Central memory CD8-positive, alpha-beta T cell (primary cell): ENCODE measurements at regions not wholly inside any gene's neighbourhood (a gene's known extent, or its start where the extent isn't known, plus 50 kb on each side); places are given as distances from the start of the nearest gene placed in this dataset.

Experiments
- ATAC-seq: fragments of 150-1000 bp; cut with Tn5 transposase; replicated peaks from 2 replicates; pipeline ENCODE4 v1.10.0; 2022; ENCODE audit warnings: mild to moderate bottlenecking, moderate FRiP score, moderate number of reproducible peaks; ENCODE audit not compliant: poor library complexity, severe bottlenecking; ENCODE audit errors: extremely low read depth
- DNase-seq, 2 donors: peaks; one replicate each; pipeline ENCODE4 v3.0.0; 2021; ENCODE audit warnings: low spot score in 2 of 2
- H3K27ac Mint-ChIP-seq: one replicate; pipeline ENCODE4 v1.8.0; 2022; ENCODE audit warnings: low read depth, mild to moderate bottlenecking, moderate library complexity, mixed read lengths
- H3K27me3 Mint-ChIP-seq: one replicate; pipeline ENCODE4 v1.8.0; 2022; ENCODE audit warnings: mixed read lengths
- H3K36me3 Mint-ChIP-seq: one replicate; pipeline ENCODE4 v1.8.0; 2022; ENCODE audit warnings: mild to moderate bottlenecking, moderate library complexity, mixed read lengths; ENCODE audit not compliant: insufficient read depth
- H3K4me1 Mint-ChIP-seq: one replicate; pipeline ENCODE4 v1.8.0; 2022; ENCODE audit warnings: mixed read lengths
- H3K4me3 Mint-ChIP-seq: one replicate; pipeline ENCODE4 v1.8.0; 2022; ENCODE audit warnings: mild to moderate bottlenecking, moderate library complexity, mixed read lengths
- H3K9me3 Mint-ChIP-seq: one replicate; pipeline ENCODE4 v1.8.0; 2022; ENCODE audit warnings: mixed read lengths

- no peak overlapping the region for H3K27ac Mint-ChIP-seq
- no peak overlapping the region for H3K4me3 Mint-ChIP-seq
- H3K27me3 Mint-ChIP-seq, result peaks cover 46% of the 10 kb centered on the region
- H3K36me3 Mint-ChIP-seq, result no peaks in the 10 kb centered on the region
- H3K9me3 Mint-ChIP-seq, result no peaks in the 10 kb centered on the region
- peaks cover 19% of the 10 kb centered on the region for H3K4me1 Mint-ChIP-seq
- no peak for ATAC-seq
- DNase-seq, result no peak
Observed at GRCh38 chr5:56696900-56697299, 118.4 kb upstream of the MAP3K1 start.

- no peak overlapping the region for H3K4me3 Mint-ChIP-seq
- no peaks in the 10 kb centered on the region for H3K9me3 Mint-ChIP-seq
- H3K36me3 Mint-ChIP-seq, result no peaks in the 10 kb centered on the region
- H3K27ac Mint-ChIP-seq, result no peak overlapping the region
- H3K4me1 Mint-ChIP-seq, result peaks cover 15% of the 10 kb centered on the region
- H3K27me3 Mint-ChIP-seq, result peaks cover 50% of the 10 kb centered on the region
- ATAC-seq (no peak), DNase-seq (no peak)
Observed at GRCh38 chr5:56693220-56693579, 122.1 kb upstream of the MAP3K1 start.

- peaks cover 15% of the 10 kb centered on the region for H3K4me1 Mint-ChIP-seq
Observed at GRCh38 chr5:56692359-56693219, 122.8 kb upstream of the MAP3K1 start.

GRCh38 chr5:56688402-56688801 lies 126.9 kb upstream of the MAP3K1 start:
- Mint-ChIP-seq H3K4me1 (peaks cover 15% of the 10 kb centered on the region), H3K27ac (no peak overlapping the region), H3K27me3 (peaks cover 39% of the 10 kb centered on the region), H3K4me3 (no peak overlapping the region), H3K9me3 (no peaks in the 10 kb centered on the region), H3K36me3 (no peaks in the 10 kb centered on the region)
- DNase-seq (no peak), ATAC-seq (no peak)

More at GRCh38 chr5:56692359-56693219, 122.8 kb upstream of the MAP3K1 start:
- Mint-ChIP-seq H3K27ac (peak overlapping the region; percentile 47), H3K4me3 (no peak overlapping the region), H3K27me3 (peaks cover 53% of the 10 kb centered on the region), H3K9me3 (no peaks in the 10 kb centered on the region), H3K36me3 (no peaks in the 10 kb centered on the region)
- no peak for ATAC-seq
- DNase-seq, result no peak

- Mint-ChIP-seq H3K27ac (no peak overlapping the region), H3K9me3 (no peaks in the 10 kb centered on the region), H3K36me3 (no peaks in the 10 kb centered on the region), H3K4me3 (no peak overlapping the region), H3K4me1 (no peaks in the 10 kb centered on the region), H3K27me3 (peaks cover 28% of the 10 kb centered on the region)
- DNase-seq (no peak), ATAC-seq (peak; percentile 50)
Observed at GRCh38 chr5:56686337-56687195, 128.8 kb upstream of the MAP3K1 start.

GRCh38 chr5:56685503-56686217 lies 129.7 kb upstream of the MAP3K1 start:
- H3K4me1 Mint-ChIP-seq, result no peaks in the 10 kb centered on the region
- ATAC-seq (no peak), DNase-seq (no peak)
- H3K27me3 Mint-ChIP-seq, result peaks cover 21% of the 10 kb centered on the region
- H3K36me3 Mint-ChIP-seq, result no peaks in the 10 kb centered on the region
- no peak overlapping the region for H3K4me3 Mint-ChIP-seq
- H3K9me3 Mint-ChIP-seq, result no peaks in the 10 kb centered on the region
- no peak overlapping the region for H3K27ac Mint-ChIP-seq

- no peak overlapping the region for H3K4me3 Mint-ChIP-seq
- H3K36me3 Mint-ChIP-seq, result no peaks in the 10 kb centered on the region
- no peaks in the 10 kb centered on the region for H3K9me3 Mint-ChIP-seq
- H3K27ac Mint-ChIP-seq, result no peak overlapping the region
- H3K4me1 Mint-ChIP-seq, result no peaks in the 10 kb centered on the region
- H3K27me3 Mint-ChIP-seq, result peaks cover 10% of the 10 kb centered on the region
- no peak for DNase-seq
- no peak for ATAC-seq
Observed at GRCh38 chr5:56684159-56684558, 131.2 kb upstream of the MAP3K1 start.

GRCh38 chr5:56683733-56684132 lies 131.6 kb upstream of the MAP3K1 start:
- H3K36me3 Mint-ChIP-seq, result no peaks in the 10 kb centered on the region
- ATAC-seq (no peak), DNase-seq (no peak)
- peaks cover 8% of the 10 kb centered on the region for H3K27me3 Mint-ChIP-seq
- H3K4me1 Mint-ChIP-seq, result no peaks in the 10 kb centered on the region
- H3K27ac Mint-ChIP-seq, result no peak overlapping the region
- H3K4me3 Mint-ChIP-seq, result no peak overlapping the region
- no peaks in the 10 kb centered on the region for H3K9me3 Mint-ChIP-seq

- Mint-ChIP-seq H3K4me1 (no peaks in the 10 kb centered on the region), H3K36me3 (no peaks in the 10 kb centered on the region), H3K9me3 (no peaks in the 10 kb centered on the region), H3K27ac (no peak overlapping the region), H3K27me3 (peaks cover 3% of the 10 kb centered on the region), H3K4me3 (no peak overlapping the region)
- DNase-seq (no peak), ATAC-seq (no peak)
Observed at GRCh38 chr5:56683281-56683680, 132.1 kb upstream of the MAP3K1 start.

GRCh38 chr5:56681346-56681745 lies 134.0 kb upstream of the MAP3K1 start:
- Mint-ChIP-seq H3K4me3 (no peak overlapping the region), H3K27me3 (no peaks in the 10 kb centered on the region), H3K9me3 (no peaks in the 10 kb centered on the region), H3K4me1 (no peaks in the 10 kb centered on the region), H3K36me3 (no peaks in the 10 kb centered on the region), H3K27ac (no peak overlapping the region)
- ATAC-seq, result no peak
- no peak for DNase-seq

GRCh38 chr5:56680731-56681130 lies 134.6 kb upstream of the MAP3K1 start:
- ATAC-seq (no peak), DNase-seq (no peak)
- H3K9me3 Mint-ChIP-seq, result no peaks in the 10 kb centered on the region
- no peaks in the 10 kb centered on the region for H3K4me1 Mint-ChIP-seq
- H3K27ac Mint-ChIP-seq, result no peak overlapping the region
- no peaks in the 10 kb centered on the region for H3K27me3 Mint-ChIP-seq
- H3K36me3 Mint-ChIP-seq, result no peaks in the 10 kb centered on the region
- no peak overlapping the region for H3K4me3 Mint-ChIP-seq

- H3K9me3 Mint-ChIP-seq, result no peaks in the 10 kb centered on the region
- DNase-seq, result no peak
- H3K27me3 Mint-ChIP-seq, result no peaks in the 10 kb centered on the region
- no peaks in the 10 kb centered on the region for H3K36me3 Mint-ChIP-seq
- no peak for ATAC-seq
- H3K27ac Mint-ChIP-seq, result no peak overlapping the region
- no peak overlapping the region for H3K4me3 Mint-ChIP-seq
- no peaks in the 10 kb centered on the region for H3K4me1 Mint-ChIP-seq
Observed at GRCh38 chr5:56677690-56678305, 137.6 kb upstream of the MAP3K1 start.
